Stimulated activated CD4-positive, alpha-beta T cell treated with anti-CD3 and anti-CD28 coated beads, Interleukin-2, amount 100 ng/mL, for 48 hours (primary cell): ENCODE measurements at regions not wholly inside any gene's neighbourhood (a gene's known extent, or its start where the extent isn't known, plus 50 kb on each side); places are given as distances from the start of the nearest gene placed in this dataset.
"Not testable (repeated sequence)": the region's sequence is repeated elsewhere in the genome, so short reads cannot be mapped to it uniquely, and the experiment has no call there.

Experiments used
- DNase-seq, 2 donors: peaks; one replicate each; pipeline ENCODE4 v3.0.0-alpha.2; 2020

DNA sequence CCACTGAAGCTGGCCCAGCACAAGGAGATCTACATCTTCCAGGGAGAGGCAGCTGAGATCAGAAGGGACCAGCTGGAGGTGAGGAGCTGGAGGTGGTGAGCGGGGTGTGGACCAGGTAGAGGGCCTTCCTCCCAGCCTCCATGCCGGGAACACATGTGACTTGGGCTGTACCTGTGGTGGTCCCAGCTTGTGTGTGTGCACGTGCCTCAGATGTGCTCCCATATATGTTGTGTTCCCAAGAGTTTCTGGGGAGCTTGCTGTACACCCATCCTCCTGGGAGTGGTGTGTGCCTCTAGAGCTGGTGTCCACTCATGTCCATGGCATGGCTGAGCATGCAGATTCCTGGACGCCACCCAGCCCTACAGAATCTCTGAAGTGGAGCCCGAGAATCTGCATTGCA, 183.7 kb upstream of the AKAP13 start:
- DNase-seq: not testable (repeated sequence)

GRCh38 chr15:85197582-85197981, 182.8 kb upstream of the AKAP13 start:
- not testable (repeated sequence) for DNase-seq

DNA sequence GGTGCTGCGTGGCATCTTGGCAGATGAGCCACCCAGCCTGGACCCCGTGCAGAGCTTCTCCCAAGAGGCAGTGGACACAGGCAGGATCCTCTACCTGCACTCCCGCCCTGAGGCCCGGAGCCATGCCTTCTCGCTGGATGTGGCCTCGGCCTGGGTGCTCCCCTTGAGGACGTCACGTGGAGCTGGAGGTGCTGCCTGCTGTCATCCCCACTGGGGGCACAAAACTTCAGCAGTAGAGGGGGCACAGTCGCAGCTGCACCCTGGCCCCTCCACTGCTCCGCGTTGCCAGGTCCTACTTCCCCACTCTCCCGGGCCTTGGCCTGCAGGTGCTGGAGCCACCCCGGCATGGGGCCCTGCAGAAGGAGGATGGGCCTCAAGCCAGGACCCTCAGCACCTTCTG, 182.0 kb upstream of the AKAP13 start:
- DNase-seq: not testable (repeated sequence)

GRCh38 chr15:85200215-85200614, 180.2 kb upstream of the AKAP13 start:
- DNase-seq: not testable (repeated sequence)

GRCh38 chr15:85201118-85201793, 179.1 kb upstream of the AKAP13 start:
- not testable (repeated sequence) for DNase-seq

GRCh38 chr15:85204481-85204880, 175.9 kb upstream of the AKAP13 start:
- DNase-seq: not testable (repeated sequence)

DNA sequence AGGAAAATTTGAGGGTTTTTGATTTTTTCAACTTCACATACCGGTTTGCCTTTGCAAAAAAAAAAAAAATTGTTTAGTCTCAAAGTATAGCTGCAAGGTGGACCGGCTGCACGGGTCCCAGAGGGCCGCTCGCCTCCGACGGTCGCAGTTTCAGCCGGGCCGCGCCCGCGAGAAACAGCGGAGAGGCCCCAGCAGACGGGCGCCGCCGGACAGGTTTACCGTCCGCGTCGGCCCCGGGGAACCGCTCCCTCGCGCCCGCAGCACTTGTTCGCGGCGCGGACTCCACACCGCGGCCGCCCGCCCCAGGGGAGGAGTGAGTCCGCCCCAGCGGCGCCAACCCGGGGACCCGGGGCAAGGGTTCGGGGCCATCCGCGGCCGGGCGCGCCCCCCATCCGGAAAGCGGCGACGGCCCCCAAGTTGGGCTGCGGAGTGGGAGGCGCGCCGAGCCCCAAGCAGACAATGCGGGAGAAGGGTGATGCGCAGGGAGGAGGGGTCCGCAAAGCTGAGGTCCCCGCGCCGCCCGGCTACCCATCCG, 146.5 kb upstream of the AKAP13 start:
- DNase-seq: not testable (repeated sequence)

- not testable (repeated sequence) for DNase-seq
Observed at GRCh38 chr15:85234450-85235196, 145.8 kb upstream of the AKAP13 start.

DNA sequence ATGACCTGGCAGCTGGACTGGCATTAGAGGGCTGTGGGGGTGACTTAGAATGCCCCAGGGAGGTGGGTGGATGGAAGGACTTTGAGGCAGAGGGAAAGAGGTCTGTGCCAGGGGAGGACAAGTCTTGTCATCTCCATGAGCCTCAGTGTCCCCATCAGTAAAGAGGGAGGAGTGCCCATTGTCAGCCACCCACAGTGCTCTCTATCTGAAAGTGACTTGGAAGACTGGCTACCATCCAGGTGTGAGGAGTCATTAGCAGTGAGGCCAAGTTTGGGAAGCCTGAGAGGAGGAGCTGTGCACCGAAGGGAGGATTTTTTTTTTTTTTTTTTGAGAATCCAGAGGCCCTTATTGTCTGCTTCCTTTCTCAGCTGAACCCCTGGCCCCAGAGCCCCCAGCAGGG, 136.3 kb upstream of the AKAP13 start:
- not testable (repeated sequence) for DNase-seq

DNA sequence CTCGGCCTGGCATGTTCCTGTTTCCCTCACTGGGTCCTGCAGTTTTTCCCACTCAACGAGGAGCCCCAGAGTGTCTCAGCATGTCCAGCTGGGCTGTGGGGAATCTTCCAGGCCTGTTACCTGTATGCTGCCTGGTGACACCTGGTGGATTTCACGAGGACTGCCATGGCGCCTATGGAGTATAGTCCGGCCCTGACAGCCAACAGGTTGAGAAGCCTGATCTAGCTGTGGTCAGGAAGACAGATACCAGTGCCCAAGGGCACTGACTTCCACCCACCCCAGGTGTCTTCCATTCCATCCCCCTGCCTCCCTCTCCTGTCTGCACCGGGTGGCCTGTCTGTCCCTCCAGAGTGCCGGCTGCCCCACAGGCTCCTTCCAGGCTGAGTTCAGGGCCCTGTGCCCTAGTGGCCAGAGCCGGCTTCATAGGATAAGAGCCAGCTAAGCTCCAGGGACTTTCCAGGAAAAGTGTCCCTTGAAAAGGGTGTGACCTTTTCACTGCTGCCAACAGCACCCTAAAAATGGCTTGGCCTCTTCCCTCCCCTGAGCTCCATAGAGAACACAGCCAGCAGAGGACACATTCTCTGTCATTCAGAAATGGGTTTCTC, 129.4 kb upstream of the AKAP13 start:
- not testable (repeated sequence) for DNase-seq

- not testable (repeated sequence) for DNase-seq
Observed at GRCh38 chr15:85253196-85253915, 127.0 kb upstream of the AKAP13 start.

- not testable (repeated sequence) for DNase-seq
Observed at GRCh38 chr15:85254961-85255360, 125.4 kb upstream of the AKAP13 start.

DNA sequence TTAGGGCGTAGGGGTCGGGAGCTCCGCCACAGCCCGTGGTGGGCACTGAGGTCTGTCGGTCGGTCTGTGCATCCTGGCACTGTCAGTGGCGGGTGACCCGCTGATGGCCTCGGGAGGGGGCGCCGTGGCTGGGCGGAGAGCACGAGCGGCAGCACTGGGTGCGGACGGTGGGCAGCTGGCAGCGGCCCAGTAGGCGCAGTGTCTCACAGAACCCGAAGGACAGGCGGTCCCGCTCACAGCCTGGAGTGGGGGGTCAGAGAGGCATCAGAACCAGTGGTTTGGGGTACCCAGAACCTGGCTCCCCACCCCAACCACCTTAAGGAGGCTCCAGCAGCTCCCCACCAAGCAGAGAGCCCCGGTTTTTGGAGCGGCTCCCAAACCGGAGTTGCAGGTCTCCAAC, 124.9 kb upstream of the AKAP13 start:
- not testable (repeated sequence) for DNase-seq

- not testable (repeated sequence) for DNase-seq
Observed at GRCh38 chr15:85256009-85256997, 124.1 kb upstream of the AKAP13 start.

- not testable (repeated sequence) for DNase-seq
Observed at GRCh38 chr15:85258062-85258445, 122.3 kb upstream of the AKAP13 start.

DNA sequence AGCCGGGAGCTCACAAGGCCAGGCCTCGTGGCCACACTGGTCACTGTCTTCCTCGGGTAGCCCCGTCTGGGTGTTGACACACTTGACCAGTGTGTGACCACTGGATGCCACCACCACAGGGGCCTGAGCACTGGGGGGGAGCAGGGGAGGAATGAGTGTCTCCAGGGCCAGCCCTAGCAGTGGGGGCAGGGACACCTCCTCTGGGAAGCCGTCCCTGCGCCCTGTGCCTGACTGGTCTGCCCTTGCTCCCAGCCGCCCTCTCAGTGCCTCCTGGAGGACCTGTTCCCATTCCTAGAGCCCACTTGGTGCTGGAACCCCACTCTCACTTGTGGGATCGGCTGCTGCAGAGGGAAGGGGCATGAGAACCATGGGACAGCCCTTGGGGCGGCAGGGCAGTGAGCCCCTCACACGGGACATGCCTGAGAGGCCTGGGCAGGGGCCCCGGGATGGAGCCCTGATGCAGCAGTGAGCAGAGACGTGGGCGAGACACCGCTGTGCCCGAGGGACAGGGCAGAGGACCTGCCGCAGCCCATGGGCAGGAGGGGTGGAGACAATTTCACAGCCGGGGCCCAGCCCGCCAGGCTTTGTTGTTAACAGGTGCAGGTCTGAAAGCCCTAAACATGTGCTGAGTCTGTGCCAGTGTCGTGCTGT, 121.7 kb upstream of the AKAP13 start:
- not testable (repeated sequence) for DNase-seq

GRCh38 chr15:85260526-85260925, 119.9 kb upstream of the AKAP13 start:
- DNase-seq: not testable (repeated sequence)

- not testable (repeated sequence) for DNase-seq
Observed at GRCh38 chr15:85262461-85263055, 117.8 kb upstream of the AKAP13 start.

DNA sequence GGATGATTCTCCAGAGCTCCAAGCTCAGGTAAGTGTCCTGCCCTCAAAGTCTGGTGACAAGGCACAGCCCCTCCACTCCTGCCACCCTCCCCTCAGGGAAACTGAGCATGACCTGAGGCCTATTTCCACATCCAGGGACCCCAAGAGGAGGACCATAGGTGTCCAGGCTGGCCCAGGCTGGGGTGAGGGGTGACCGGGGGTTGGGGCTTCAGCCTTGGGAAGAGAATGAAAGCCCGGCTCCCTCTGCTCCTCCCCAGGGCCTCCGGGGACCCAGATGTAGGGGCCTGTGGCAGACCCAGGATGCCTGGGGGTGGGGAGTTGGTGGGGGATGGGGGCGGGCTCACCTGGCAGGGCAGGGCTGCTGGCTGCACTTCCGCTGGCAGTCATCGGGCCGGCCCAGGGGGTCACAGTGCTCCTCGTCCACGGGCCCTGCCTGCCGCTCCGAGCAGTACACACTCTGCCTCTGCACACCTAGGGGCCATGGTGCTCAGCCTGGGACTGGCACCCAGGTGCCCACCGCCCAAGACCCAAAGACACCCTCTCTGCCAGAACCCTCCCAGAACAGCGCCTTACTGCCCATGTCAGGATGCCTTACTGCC, 116.5 kb upstream of the AKAP13 start:
- DNase-seq: not testable (repeated sequence)

- DNase-seq: not testable (repeated sequence)
Observed at GRCh38 chr15:85264614-85265190, 115.7 kb upstream of the AKAP13 start.
